NCI-H187 (cell line): ENCODE measurements at regions not wholly inside any gene's neighbourhood (a gene's known extent, or its start where the extent isn't known, plus 50 kb on each side); places are given as distances from the start of the nearest gene placed in this dataset.

Experiments
- DNase-seq, 2 experiments: peaks; one replicate each; lab custom pipeline; 2025; lab: John Stamatoyannopoulos, UW

DNA sequence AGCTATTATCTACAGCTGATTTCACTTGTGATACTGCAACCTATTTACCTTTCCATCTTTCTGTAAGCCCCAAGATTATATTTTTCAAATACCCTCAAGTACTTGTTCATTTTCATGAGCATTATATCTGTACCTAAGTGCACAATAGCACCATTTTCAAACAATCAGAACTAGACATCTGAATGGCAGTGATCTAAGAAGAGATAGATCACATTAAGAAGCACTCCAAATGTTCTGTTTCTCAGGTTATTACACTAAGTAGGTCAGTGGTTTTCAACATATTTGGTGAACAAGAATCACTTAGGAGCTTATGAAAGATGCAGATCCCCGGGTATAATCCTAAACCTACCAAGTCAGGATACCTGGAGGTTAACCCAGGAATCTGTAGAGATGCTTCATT, 872.7 kb downstream of the DCDC2C start:
- no peak for DNase-seq

GRCh38 chr2:4579977-4580376, 876.6 kb downstream of the DCDC2C start:
- no peak for DNase-seq

- no peak for DNase-seq
These were observed 881.8 kb downstream of the DCDC2C start for GRCh38 chr2:4585057-4585635.

- DNase-seq, result no peak
These were observed 885.2 kb downstream of the DCDC2C start for GRCh38 chr2:4588606-4589005.

DNA sequence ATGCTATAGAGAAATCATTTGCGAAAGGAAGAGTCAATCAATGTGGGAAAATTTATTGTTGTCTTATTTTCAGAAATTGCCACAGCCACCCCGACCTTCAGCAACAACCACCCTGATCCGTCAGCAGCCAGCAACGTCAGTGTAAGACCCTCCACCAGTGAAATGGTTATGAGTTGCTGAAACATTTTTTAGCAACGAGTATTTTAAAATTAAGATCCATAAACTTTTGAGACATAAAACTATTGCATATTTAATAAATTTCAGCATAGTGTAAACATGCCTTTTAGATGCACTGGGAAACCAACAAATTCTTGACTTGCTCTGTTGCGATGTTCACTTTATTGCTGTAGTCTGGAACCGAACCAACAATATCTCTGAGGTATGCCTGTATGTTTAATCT, 887.9 kb downstream of the DCDC2C start:
- DNase-seq, result no peak

- no peak for DNase-seq
These were observed 894.0 kb downstream of the DCDC2C start for GRCh38 chr2:4597400-4597799.

- DNase-seq, result no peak
These were observed 901.4 kb downstream of the DCDC2C start for GRCh38 chr2:4604767-4605166.

DNA sequence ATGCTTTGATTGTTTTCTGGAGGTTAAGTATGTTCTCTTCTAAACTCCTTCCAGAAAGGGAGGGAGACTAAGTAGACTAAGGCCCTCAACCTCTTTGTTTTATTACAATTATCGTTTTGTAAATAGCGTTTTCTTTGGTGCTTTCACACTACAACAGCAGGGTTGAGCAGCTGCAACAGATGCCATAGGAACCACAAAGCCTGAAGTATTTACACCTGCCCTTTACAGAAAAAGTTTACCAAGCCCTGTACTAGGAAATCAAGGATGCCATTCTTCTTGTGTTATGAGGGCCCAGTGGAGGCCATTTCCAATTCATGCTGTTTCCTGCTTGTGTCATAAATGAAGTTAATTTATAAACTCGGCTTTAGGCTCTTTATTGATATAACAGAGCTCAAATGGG, 914.8 kb downstream of the DCDC2C start:
- DNase-seq, result peak in 1 of 2 experiments; percentile 21

GRCh38 chr2:4618630-4619228, 915.4 kb downstream of the DCDC2C start:
- DNase-seq, result no peak

GRCh38 chr2:4628998-4629501, 925.7 kb downstream of the DCDC2C start:
- DNase-seq, result peak; percentile 61 to 83

DNA sequence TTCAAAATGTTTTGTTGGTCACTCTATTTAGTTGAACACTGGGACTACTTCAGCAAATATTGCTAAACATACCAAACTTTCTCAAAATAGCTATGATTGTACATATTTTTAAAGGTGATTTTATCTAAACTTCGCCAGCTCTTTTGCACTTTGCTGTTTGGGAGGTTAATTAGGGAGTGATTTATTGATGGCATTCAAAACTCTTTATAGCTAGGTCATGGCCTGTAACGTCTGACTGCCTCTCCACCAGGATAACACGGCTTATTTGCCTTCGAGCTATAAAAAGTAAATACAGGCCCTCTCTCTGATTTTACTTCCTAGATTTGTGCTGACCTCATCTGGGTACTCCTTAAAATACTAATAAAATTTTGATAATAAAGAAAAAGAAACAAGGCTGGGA, 931.9 kb downstream of the DCDC2C start:
- DNase-seq, result no peak

DNA sequence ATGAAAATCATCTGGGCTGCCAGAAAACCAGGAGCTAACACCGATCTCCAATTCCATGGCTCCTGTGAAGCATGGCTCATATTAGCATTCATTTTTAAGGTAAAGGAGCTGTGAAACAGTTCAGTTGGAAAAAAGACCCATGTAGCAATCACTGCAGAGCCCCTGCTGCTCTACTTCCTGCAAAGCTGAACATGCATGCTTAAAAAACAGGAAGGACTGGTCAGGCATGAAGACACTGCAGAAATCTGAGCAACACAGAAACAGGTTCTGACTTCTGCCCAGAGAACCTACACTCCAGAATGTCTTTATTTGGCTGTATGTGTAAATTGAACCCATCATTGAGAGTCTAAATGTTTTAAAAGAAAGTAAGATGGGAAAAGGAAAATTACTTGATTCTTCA, 950.6 kb downstream of the DCDC2C start:
- DNase-seq, result no peak

DNA sequence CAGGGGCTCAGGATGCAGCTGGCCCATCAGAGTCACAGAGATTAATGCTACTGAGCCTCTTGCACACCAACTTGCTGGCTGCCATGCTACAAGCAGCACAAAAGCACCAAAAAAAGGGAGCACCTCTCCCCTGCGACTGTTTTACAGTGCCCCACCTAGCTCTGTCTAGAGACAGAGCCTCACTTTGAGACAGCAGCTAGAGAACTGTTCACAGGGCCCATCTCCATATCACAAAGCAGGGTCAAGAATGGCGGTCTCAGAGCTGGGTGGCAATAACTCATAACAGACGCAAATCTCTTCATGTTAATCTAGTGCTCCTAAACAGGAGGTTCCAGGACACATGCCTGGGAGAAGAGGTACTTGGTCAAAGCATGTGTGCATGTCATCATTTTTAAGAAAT, 953.0 kb downstream of the DCDC2C start:
- no peak for DNase-seq

DNA sequence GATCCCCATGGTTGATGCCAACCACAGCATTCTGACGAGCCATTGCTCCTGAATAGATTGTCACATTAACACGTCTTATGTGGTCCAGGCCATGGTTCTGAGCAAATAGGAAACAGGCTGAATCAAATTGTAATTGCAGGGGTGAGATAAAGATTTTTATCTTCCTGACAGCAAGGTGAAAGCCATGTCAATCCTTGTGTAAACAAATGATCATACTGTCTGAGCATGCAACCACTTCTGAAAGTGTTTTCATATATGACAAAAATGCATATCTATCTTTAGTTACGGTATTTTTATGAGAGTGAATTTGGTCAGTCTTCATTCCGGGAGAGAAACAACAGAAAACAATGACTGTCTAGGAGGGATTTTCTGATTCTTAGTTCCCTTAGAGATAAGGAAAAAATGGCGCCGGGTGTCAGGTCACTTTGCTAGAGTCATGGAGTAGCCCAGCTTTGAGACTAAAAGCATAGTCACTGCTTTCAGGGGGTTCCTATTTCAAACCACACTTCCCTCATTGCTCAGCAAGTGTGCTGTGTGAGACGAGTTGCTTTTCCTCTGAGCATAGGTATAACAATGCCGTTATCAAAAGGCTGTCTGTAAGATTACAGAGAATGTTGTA, 958.9 kb downstream of the DCDC2C start:
- no peak for DNase-seq

DNA sequence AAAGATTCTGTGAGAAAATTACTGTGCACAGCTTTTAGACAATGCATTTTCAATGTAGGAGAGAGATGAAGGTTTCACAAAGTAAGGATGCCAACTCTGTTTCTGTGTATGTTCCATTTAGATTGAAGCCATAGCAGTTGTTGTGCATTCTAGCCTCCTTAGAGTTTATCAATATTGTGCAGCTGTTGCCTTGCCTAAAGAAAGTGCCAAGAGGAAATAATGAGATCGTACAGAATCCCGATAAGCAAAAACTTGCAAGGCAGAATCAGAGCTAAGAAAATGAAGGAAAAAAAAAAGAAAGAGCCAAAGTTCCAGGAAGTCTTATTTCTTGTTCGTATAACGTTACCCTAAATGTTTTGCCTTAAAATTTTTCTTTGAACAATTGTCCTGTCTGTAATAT, 965.0 kb downstream of the DCDC2C start:
- DNase-seq, result no peak

- DNase-seq, result no peak
These were observed 967.0 kb downstream of the DCDC2C start for GRCh38 chr2:4670331-4670730.

DNA sequence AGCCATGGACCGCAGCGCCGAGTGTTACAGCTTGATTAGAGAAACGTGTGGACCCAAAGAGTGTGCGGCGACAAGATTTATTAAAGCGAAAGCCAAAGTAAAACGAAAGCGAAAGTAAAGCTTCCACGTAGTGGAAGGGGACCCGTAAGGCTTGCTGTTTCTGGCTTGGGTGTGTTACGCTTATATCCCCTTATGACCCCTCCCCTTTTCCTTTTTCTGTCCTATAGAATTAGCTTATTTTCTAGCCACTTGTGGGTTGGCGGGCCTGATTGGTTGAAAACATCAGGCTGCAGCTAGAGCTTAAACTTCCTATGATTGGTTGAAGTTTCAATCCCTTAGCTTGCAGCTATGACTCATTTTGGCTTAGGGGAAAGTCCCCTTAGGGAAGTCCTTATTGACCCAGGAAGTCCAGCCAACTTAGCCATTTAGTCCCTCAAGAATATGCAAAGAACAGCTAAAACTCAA, 969.7 kb downstream of the DCDC2C start:
- DNase-seq, result peak in 1 of 2 experiments; percentile 23

DNA sequence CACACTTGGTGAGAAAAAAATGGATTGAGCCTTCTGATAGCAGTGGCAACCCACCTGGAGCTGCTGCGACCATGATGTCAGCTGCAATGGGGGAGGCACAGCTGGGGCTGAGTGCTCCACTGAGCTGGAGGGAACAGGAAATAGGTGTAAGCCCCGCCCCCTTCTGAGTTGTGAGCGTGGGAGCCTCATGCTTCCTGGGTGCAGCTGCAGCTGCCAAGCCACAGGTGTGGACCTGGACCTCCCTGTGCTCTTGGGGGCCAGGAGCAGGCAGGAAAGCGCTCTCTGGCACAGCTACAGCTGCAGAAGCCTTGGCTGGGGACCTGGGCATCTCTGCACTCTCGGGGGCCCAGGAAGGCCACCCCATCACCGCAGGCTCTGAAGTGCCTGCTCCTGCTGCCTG, 970.6 kb downstream of the DCDC2C start:
- no peak for DNase-seq

- DNase-seq, result no peak
These were observed 971.9 kb downstream of the DCDC2C start for GRCh38 chr2:4675295-4675694.

- DNase-seq, result no peak
These were observed 975.6 kb downstream of the DCDC2C start for GRCh38 chr2:4678927-4679326.

DNA sequence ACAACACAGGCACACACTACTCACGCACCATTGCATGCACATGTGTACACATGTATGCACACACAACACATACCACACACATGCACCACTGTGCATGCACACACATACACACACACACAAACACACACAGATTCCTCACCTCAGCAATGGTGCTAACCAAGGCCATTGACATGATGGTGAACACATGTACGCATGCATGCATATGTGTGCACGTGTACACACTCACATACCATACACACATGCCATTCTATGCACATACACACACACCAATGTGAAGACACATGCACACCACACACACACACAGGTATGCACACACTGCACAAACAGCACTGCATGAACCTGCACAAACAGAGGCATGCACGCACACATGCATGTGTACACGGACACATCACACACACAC, 976.0 kb downstream of the DCDC2C start:
- no peak for DNase-seq

GRCh38 chr2:4684921-4685320, 981.5 kb downstream of the DCDC2C start:
- no peak for DNase-seq

DNA sequence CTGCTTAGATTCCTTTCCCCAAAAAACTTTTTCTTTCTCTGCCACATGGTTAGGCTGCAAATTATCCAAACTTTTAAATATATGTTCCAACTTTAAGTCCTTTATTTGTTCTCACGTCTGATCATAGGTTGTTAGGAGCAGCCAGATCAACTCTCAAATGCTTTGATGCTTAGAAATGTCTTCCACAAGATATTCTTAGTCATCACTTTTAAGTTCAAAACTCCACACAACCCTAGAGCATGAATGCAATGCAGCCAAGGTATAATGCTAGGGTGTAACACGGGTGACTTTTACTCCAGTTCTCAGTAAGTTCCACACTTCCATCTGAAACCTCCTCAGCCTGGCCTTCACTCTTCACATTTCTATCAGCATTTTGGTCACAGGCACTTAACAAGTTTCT, 987.5 kb downstream of the DCDC2C start:
- no peak for DNase-seq

DNA sequence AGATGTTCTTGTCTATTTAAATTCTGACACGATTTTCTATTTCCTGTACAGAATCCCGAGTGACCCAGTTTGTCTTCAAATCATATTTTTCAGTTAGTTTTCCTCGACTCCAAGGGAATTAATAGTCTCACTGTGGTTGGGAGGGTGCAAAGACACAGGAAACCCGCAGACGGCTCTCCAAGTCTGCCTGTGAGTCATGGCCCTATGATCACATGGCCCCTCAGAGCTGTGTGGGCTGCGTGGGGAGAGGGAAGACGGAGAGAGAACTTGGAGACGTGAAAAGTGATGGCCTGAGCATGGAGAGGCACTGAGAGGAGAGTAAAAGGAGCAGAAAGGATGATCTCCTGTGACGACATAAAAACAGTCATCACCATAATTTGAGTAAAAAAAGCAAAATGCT, 989.9 kb downstream of the DCDC2C start:
- no peak for DNase-seq
